ENCODE measurements at regions not wholly inside any gene's neighbourhood (a gene's known extent, or its start where the extent isn't known, plus 50 kb on each side); places are given as distances from the start of the nearest gene placed in this dataset.

DNA sequence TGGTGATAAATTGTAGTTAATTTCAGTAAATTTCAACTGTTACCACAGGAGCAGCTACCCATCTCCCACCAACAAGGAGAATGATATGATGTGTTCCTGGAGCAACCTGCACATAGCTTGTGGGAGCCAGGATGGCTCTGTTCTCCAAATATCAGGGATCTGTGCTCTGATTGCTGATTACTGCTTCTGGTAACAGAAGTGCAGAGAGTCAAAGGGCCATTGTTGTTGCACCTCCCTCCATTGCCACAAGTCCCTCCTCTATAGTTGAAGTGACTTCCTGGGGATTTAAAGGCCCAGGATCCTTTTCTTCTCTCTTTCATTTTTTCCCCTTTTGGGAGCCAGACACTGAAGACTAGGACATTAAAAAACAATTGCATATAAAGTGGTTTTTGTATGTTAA is 51.6 kb upstream of the HPDL start:
- TF ChIP-seq, protein P1, sequence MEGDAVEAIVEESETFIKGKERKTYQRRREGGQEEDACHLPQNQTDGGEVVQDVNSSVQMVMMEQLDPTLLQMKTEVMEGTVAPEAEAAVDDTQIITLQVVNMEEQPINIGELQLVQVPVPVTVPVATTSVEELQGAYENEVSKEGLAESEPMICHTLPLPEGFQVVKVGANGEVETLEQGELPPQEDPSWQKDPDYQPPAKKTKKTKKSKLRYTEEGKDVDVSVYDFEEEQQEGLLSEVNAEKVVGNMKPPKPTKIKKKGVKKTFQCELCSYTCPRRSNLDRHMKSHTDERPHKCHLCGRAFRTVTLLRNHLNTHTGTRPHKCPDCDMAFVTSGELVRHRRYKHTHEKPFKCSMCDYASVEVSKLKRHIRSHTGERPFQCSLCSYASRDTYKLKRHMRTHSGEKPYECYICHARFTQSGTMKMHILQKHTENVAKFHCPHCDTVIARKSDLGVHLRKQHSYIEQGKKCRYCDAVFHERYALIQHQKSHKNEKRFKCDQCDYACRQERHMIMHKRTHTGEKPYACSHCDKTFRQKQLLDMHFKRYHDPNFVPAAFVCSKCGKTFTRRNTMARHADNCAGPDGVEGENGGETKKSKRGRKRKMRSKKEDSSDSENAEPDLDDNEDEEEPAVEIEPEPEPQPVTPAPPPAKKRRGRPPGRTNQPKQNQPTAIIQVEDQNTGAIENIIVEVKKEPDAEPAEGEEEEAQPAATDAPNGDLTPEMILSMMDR (IDR thresholded peaks at IDR 0.05), result peak in 1 of 6 experiments; percentile 8
- no peak for TF ChIP-seq POLR2A (IDR thresholded peaks at IDR 0.05)
